G401 (cell line): ENCODE measurements at regions not wholly inside any gene's neighbourhood (a gene's known extent, or its start where the extent isn't known, plus 50 kb on each side); places are given as distances from the start of the nearest gene placed in this dataset.
"Not testable (repeated sequence)": the region's sequence is repeated elsewhere in the genome, so short reads cannot be mapped to it uniquely, and the experiment has no call there.

Experiments
- DNase-seq: peaks from one replicate; pipeline ENCODE4 v3.0.0-alpha.2; 2015; ENCODE audit warnings: low spot score
- in situ Hi-C: cut with HindIII; loops from 2 replicates; pipeline ENCODE4 v1.10.0; 2016; ENCODE audit warnings: low sequenced_read_pairs, mixed read lengths

- in situ Hi-C loops = no loop called here
- DNase-seq = peak; percentile 8
Observed at GRCh38 chr7:124101173-124101768, 68.4 kb upstream of the TMEM229A start.

- DNase-seq = no peak
- in situ Hi-C loops = no loop called here
Observed at GRCh38 chr7:124100190-124100589, 67.3 kb upstream of the TMEM229A start.

- DNase-seq, in situ Hi-C loops: not testable (repeated sequence)
Observed at GRCh38 chr7:124099585-124099984, 66.7 kb upstream of the TMEM229A start.

- in situ Hi-C loops = no loop called here
- no peak for DNase-seq
Observed at GRCh38 chr7:124089621-124090020, 56.8 kb upstream of the TMEM229A start.

GRCh38 chr7:124088590-124088989 lies 55.7 kb upstream of the TMEM229A start:
- no peak for DNase-seq
- in situ Hi-C loops = no loop called here

- in situ Hi-C loops = no loop called here
- DNase-seq = no peak
Observed at GRCh38 chr7:124086843-124087242, 54.0 kb upstream of the TMEM229A start.

GRCh38 chr7:124085179-124085578 lies 52.3 kb upstream of the TMEM229A start:
- in situ Hi-C loops = no loop called here
- peak; percentile 48 for DNase-seq

- DNase-seq = peak; percentile 6
- in situ Hi-C loops = no loop called here
Observed at GRCh38 chr7:124084024-124084423, 51.2 kb upstream of the TMEM229A start.
